GM18498 (cell line): ENCODE measurements at regions not wholly inside any gene's neighbourhood (a gene's known extent, or its start where the extent isn't known, plus 50 kb on each side); places are given as distances from the start of the nearest gene placed in this dataset.

Experiments
- ATAC-seq: cut with Tn5 transposase; IDR thresholded peaks from one replicate; pipeline ENCODE4 v1.9.1; 2021; ENCODE audit warnings: mild to moderate bottlenecking, moderate library complexity; ENCODE audit not compliant: unreplicated experiment

DNA sequence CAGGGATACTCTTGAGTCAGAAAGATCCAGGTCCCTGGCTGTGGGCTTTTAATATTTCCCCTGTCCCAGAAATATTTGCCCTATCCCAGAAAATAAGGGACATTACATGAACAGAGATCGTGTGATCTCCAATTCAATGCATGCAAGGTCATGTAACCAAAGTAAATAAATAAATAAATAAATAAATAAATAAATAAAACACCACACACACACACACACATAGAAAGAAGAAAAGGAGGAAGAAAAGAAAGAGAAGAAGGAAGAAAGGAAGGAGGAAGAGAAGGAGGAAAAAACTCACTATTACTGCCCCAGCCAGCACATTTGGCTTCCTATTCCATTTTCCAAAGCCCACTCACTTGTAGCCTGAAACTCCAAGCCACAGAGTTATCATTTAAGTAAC is 117.9 kb upstream of the CFAP20DC start:
- no peak for ATAC-seq

DNA sequence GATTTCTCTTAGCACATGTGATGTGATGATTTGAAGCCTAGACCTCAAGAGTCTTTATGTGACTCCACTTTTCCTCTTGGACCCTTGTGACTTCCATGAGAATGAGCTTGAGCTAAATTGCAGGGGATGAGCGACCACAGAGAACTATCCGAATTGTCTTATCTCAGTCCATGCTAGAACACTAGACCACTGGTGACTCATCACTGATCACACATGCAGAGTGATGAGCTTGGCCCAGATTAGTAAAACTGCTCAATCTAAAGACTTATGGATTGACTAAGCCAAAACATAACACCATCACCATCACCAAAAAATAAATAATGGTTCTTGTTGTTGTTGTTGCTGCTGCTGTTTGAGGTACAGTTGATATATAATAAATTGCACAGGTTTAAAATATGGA is 114.1 kb upstream of the CFAP20DC start:
- ATAC-seq, result no peak

DNA sequence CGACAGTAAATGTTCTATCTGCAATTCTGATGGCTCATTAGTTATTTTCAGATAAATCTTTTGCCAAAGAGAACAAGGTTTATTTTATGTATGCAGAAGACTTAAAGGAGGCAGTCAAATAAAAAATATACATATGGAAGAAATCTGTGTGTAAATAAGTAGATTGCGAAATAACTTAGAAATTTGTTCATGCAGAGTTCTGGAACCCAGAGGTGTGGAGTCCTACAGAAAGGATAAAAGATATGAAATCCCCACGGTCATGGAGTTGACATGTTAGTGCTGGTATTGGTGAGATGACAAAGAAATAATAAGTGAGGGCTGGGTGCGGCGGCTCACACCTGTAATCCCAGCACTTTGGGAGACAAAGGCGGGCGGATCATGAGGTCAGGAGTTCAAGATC is 111.2 kb upstream of the CFAP20DC start:
- no peak for ATAC-seq

DNA sequence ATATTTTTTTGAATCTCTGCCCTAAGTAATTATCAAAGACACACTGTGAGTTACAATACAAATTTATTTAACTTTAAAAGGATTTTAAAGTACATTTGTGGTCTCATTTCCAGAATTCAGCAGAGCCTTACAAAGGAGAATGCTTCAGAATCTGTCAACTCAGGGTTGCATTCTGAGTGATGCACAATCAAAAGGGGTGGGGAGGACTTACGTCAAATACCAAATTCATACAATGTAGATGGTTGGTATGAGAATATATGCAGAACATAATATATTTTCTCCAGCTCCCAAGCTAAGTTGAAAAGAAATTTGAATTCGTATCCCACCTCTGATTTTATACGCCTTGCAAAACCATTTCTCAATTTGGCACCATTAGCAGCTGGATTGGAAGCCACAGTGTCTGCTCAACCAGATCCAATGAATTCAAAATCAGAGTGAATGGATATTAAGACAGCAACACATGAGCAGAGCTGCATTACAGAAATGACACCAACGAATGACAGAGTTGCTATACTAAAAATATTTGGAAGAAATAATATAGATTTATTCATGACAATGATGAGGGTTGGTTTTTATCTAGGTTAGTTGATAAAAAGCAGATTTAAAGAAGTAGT is 110.4 kb upstream of the CFAP20DC start:
- no peak for ATAC-seq

DNA sequence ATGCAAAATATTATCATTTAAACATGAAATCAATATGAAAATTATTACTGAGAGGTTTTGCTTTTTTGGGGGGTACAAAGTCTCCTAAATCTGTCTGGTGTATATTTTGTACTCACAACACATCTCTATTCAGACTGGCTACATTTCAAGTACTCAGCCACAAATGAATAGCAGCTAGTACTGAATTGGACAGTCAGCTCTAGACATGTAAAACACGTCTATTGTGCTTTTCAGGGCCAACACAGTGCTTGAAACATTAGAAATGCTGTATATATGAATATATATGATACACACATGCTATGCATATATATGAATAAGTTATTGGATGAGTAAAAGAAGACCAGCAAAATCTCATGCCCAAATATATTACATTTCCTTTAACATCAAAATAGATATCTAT is 103.8 kb upstream of the CFAP20DC start:
- ATAC-seq, result no peak

DNA sequence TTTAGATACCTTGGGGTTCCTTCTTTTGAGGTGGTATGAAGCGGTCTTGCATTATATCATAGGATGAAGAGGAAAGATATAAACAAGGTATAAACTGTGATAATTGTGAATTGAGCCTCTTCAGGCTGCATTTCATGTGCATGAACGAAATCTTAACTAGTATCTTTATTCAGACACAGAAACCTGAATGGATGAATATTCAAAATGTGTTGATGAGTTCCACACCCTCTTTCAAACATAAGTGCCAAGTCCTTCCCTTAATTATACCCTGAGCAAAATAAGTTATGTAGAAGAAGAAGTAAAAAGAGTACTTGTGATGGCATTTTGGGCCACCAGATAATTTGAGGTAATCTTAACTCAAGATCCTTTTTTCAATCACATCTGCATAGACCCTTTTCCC is 103.1 kb upstream of the CFAP20DC start:
- ATAC-seq, result no peak

DNA sequence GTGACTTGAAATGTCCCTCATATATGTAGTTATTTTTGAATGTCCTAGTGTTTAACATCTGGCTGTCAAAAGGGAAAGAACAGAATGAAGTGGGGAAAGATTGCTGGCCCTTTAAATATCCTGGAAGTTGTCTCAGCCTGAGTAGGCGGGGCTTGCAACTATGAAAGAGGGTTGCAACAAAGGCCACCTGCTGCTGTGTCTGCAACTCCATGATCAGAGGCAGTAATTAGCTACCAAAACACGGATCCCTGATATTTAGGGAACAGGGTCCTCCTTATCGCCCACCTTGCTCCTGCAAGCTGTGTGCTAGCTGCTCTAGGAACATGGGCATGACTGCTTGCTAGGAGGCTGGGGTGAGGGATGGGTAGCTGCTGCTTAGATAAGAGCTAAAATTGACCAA is 100.2 kb upstream of the CFAP20DC start:
- no peak for ATAC-seq

DNA sequence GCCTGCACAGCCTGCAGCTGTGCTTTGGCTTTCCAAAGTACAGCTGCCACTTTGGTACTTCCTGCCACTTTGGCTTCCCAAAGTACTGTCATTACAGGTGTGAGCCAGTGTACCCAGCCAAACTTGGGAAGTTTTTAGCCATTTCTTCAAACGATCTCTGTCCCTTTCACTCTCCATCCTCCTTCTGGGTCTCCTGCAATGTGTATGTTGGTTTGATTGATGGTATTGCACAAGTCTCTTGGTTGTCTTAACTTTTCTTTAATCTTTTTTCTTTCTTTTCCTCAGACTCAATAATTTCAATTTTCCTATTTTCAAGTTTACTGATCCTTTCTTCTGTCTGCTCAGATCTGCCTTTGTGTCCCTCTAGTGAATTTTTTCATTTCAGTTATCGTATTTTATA is 99.3 kb upstream of the CFAP20DC start:
- ATAC-seq, result no peak

DNA sequence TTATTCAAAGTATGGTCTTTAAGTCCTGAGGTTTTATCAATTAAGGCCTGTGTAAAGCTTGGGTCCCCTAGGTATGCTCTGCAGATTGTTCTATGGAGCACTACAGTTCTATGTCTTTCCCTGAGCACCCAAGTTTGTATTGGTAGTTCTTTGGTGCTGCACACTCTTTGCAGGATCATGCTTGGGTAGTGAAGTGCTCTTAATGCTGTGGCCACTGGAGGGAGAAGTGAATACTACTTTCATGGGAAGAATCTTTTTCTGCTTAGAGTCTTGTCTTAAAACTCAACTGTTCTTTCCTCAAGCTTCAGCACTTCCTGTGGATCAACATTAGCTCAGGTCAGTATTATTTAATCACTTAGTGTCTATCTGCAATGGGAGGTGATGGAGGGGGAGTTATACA is 93.6 kb upstream of the CFAP20DC start:
- no peak for ATAC-seq

DNA sequence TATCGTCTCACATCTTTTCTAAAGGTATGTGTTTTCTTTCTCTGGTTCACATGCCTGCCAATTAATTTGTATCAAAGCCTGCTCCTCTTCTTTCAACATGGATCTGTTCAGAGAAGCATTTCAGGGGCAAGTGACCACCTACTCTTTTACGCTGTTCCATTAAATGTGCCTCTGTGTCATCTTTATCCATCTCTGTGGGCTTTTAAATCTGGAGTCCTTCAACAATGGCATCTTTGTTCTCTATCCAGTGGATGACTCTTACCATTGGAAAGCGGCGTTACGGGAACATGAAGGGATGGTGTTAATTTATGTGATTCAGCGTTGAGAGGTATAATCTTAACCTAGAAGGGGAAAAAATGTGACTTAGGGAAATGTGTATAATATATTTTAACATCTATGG is 92.7 kb upstream of the CFAP20DC start:
- no peak for ATAC-seq

DNA sequence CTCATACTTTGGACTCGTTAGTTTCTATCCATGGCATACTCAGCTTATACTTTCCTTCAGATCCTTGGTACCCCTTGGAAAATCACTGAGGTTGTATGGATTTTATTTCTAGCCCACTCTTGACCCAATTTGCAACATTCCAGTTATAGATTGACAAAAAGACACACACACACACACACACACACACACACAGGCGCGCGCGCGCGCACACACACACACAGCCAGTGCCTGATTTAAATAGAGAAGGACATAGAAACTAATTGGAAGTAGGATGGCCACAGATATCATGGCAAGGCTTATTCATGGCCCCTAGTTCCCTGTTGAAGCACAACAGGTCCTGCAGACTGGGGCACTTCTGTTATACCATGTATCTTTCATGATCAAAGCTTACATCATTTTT is 89.1 kb upstream of the CFAP20DC start:
- no peak for ATAC-seq

DNA sequence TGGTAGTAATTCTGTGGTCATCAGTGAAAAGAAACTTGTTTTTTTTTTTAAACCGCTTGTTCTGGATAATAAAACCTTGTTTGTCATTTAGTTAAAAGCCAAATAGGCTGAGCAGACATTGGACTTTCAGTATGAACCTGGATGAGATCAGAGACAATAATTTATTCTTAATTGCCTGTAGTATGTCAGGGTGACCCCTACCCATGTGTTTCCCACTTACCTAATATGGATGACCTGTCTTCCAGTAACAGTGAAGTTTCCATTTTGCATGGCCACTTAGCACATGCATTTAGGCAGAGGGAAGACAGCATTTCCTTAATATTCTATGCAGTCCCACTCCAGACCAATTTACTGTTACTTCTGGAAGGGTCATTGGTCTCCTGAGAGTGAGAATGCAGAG is 87.6 kb upstream of the CFAP20DC start:
- ATAC-seq, result no peak

DNA sequence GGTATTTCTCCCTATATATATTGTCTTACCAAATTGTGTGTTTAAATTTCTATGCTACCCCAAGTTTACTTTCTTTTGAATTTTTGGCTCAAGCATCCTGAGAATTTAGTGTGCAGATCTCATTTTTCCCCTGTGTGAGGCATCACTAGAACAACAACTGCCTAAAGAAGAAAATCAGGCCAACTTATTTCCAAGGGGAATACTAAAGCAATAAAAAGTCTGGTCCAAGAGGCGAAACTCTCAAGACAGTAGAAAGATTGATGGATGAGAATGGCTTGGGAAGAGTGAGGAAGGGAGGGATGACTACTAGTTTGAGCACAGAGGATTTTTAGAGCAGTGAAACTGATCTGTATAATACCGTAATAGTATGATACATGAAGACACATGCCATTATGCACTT is 86.3 kb upstream of the CFAP20DC start:
- no peak for ATAC-seq

DNA sequence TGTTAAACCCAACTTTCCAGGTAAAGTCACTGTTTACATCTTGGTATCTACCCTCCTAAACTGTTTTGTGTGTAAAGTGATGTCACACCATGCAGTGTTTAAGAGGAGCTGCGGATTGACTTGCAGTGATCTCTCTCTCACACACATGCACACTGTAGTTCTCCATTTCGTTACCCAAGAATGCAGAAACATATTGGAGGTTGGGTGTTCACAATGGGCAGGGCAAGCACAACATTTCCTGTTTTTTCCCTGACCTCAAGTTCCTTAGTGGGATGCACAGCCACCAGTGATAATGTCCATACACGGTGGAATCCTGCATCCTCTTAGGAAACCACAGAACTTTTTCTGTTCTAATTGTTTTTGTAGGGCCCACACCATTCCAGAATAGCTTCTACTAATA is 85.3 kb upstream of the CFAP20DC start:
- ATAC-seq, result no peak

DNA sequence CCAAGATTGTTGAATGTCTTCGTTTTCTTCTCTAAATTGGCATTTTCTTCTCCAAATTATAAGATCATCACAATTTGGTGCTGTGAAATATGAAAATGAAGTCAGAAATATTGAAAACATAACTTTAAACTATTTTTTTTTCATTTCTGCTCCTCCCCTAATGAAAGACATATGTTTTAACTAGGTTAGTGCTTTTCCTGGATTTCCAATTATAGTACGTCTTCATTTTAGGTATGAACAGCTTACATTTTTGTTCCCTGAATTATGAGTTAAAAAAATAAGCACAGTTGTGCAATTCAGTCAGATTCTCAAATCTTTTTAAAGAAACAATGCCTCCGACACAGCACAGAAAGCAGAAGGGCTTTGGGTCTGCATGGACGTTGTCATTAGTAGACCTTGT is 83.5 kb upstream of the CFAP20DC start:
- ATAC-seq, result no peak

DNA sequence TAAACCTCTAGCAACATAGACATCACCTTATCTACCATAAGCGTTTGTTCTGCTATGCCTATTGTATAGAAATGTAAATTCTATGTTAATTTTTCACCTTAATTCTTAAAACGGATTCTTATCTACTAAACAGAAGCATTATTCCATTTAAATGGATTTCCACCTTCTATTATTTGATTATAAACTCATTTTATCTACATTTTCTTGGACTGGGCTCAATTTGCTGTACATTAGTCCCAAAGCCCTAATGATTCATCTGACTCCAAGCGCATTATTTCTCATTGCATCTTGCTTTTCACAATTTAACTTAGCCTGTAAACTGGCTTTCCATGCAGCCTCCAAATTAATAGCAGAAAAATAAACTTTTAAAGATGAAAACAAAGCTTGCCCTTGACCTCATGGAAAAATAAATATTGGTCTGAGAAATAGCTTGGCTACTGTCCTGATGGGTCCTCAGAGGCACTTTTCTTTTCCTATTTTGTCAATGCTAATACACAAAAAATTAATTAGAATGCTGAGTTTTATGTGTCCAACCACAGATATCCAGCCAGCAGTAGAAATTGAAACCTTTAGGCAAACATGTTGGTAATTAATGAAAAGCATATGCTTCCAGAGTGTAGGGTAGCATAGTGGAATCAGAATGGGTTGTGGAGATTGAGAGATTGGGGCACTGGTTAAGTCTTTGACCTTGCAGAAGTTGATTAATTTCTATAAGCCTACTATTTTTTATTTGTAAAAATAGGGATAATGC is 81.4 kb upstream of the CFAP20DC start:
- no peak for ATAC-seq

DNA sequence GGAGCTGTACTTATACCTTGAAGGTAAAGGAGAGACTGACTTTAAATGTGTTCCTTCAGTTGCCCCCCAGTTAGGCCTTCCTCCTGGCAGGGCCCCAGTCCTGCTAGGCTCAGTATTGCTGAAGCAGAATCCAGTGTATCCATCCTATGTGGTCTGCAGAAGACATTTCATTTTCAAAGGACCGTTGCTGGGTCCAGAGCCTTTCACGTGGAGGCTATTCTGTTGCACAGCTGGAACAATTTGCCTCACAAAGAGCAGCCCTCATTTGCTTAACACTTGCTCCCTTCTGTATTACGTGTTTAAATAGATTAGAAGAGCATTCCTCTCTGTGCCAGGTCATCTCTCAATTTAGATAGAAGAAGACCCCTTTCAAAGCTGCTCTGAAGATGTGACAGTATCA is 78.9 kb upstream of the CFAP20DC start:
- ATAC-seq, result no peak

DNA sequence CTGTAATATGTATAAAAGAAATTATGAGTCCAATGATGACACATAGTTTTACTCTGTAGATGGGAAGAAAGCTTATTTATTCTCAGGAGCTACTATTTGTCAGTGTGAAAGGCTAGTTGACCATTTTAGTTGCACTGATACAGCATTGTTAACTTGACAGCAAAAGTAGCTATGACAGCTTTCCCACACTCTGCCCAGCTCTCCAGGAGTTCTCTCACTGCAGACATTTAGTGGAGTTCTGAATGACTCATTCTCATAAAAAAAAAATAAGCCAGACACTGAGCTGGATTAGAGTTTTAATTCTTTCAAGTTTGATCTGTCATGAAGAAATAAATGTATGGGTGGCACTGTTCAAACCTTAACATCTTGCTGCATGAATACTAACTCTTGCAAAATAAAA is 77.2 kb upstream of the CFAP20DC start:
- no peak for ATAC-seq

DNA sequence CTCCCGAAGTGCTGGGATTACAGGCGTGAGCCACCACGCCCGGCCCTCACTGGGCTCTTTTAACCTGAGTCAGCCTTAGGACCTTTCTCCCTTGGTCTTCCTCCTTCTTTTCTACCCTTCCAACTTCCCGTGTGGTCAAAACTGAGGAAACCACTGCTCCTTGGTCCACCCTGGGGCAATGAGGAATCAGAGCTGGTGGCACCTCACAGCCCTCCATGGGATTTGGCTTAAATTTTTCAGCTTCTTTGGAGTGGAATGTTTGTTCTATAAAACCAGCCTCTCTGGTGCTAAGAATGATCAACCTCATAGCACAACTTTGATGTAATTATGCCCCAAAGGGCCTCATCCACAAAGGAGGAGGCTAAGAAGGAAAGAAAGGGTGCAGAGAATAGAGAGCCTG is 76.6 kb upstream of the CFAP20DC start:
- ATAC-seq, result no peak

DNA sequence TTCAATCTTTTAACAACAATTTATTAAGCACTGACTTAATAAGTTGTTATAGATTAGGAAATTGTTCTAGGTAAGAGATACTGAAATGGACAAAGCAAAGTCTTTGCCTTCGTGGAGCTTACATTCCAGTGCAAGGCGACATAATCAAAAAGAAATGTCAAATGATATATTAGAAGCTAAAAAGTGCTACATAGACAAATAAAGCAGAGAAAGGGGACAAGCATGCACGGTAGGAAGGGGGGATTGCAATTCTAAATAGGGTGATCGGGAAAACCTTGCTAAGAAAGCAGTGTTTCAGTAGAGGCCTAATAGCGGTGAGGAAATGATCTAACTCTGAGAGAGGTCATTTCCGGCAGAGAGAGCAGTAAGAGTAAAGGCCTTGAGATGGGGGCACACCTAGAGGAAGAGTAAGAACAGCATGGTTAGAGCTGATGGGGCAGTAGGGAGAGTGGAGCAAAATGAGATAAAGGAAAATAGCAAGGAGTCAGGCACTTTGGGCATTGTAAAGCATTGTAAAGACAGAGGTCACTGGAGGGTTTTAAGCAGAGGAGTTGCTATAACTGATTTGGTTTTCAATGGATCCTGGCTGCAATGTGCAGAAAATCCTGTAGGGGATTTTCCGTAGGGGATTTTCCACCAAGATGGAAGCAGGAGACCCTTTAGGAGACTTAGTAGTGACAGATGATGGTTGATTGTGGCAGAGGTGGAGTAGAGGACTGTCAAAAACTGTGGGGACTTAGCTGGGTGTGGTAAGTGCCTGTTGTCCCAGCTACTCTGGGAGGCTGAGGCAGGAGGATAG is 71.7 kb upstream of the CFAP20DC start:
- no peak for ATAC-seq

DNA sequence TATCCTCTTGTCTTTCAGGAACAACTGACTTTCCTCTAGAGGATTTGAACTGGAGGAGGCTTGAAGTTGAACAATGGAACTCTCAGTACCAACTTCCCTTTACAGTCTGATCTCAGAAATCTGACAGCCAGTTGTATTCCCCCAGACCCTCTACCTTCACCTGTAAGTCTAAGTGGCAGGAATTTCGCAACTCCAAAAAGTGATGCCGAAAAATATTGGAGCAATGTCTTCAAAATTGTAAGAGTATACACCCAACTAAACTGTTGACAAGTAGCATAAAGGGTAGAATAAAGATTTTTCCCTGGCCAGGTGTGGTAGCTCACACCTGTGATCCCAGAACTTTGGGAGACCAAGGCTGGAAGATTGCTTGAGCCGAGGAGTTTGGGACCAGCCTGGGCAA is 69.1 kb upstream of the CFAP20DC start:
- no peak for ATAC-seq

DNA sequence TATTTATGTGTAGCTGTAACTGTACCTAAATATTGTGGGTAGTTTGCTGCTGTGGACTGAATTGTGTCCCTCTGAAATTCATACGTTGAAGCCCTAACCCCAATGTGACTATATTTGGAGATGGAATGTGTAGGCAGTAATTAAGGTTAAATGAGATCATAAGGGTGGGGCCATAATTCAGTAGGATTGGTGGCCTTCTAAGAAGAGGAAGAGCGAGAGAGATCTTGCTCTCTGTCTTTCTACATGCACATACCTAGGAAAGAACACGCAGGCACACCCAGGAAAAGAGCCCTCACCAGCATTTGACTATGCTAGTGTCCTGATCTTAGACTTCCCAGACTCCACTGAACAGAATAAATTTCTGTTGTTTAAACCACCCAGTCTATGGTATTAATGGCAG is 67.6 kb upstream of the CFAP20DC start:
- no peak for ATAC-seq
